Stimulated activated effector memory CD8-positive, alpha-beta T cell treated with anti-CD3 and anti-CD28 coated beads, Interleukin-12 subunit alpha, Interleukin-12 subunit beta, amount 100 ng/mL, for 72 hours (primary cell): ENCODE measurements at regions not wholly inside any gene's neighbourhood (a gene's known extent, or its start where the extent isn't known, plus 50 kb on each side); places are given as distances from the start of the nearest gene placed in this dataset.

Source experiments
- ATAC-seq: fragments of 150-1000 bp; cut with Tn5 transposase; 2 replicates; pipeline ENCODE4 v1.10.0; 2021
- DNase-seq, 2 donors: peaks; one replicate each; pipeline ENCODE4 v3.0.0; 2021 to 2022; ENCODE audit warnings: low spot score in 2 of 2
- H3K27ac Mint-ChIP-seq: one replicate; pipeline ENCODE4 v1.8.0; 2022; ENCODE audit warnings: mild to moderate bottlenecking, mixed read lengths
- H3K36me3 Mint-ChIP-seq: one replicate; pipeline ENCODE4 v1.8.0; 2022; ENCODE audit warnings: mild to moderate bottlenecking, mixed read lengths
- H3K4me1 Mint-ChIP-seq: one replicate; pipeline ENCODE4 v1.8.0; 2022; ENCODE audit warnings: mixed read lengths
- H3K4me3 Mint-ChIP-seq: one replicate; pipeline ENCODE4 v1.8.0; 2022; ENCODE audit warnings: mild to moderate bottlenecking, mixed read lengths
- H3K9me3 Mint-ChIP-seq: one replicate; pipeline ENCODE4 v1.8.0; 2022; ENCODE audit warnings: mixed read lengths

- DNase-seq, result no peak
- no peak overlapping the region for H3K27ac Mint-ChIP-seq
- no peak overlapping the region for H3K4me3 Mint-ChIP-seq
- H3K4me1 Mint-ChIP-seq, result no peaks in the 10 kb centered on the region
- no peaks in the 10 kb centered on the region for H3K36me3 Mint-ChIP-seq
- ATAC-seq, result no peak
- H3K9me3 Mint-ChIP-seq, result no peaks in the 10 kb centered on the region
These were observed 207.7 kb downstream of the ENGASE start for GRCh38 chr17:79282294-79282693.

GRCh38 chr17:79281803-79282202 lies 207.2 kb downstream of the ENGASE start:
- Mint-ChIP-seq H3K9me3 (no peaks in the 10 kb centered on the region), H3K27ac (no peak overlapping the region), H3K4me1 (no peaks in the 10 kb centered on the region), H3K4me3 (no peak overlapping the region), H3K36me3 (no peaks in the 10 kb centered on the region)
- no peak for ATAC-seq
- no peak for DNase-seq

GRCh38 chr17:79280866-79281572 lies 206.4 kb downstream of the ENGASE start:
- no peak overlapping the region for H3K27ac Mint-ChIP-seq
- H3K4me1 Mint-ChIP-seq, result no peaks in the 10 kb centered on the region
- no peak overlapping the region for H3K4me3 Mint-ChIP-seq
- DNase-seq (no peak), ATAC-seq (no peak)
- H3K36me3 Mint-ChIP-seq, result no peaks in the 10 kb centered on the region
- H3K9me3 Mint-ChIP-seq, result no peaks in the 10 kb centered on the region

GRCh38 chr17:79280010-79280409 lies 205.4 kb downstream of the ENGASE start:
- Mint-ChIP-seq H3K27ac (no peak overlapping the region), H3K9me3 (no peaks in the 10 kb centered on the region), H3K36me3 (no peaks in the 10 kb centered on the region), H3K4me1 (peaks cover 4% of the 10 kb centered on the region), H3K4me3 (no peak overlapping the region)
- ATAC-seq, result no peak
- no peak for DNase-seq

GRCh38 chr17:79279320-79279719 lies 204.7 kb downstream of the ENGASE start:
- Mint-ChIP-seq H3K9me3 (no peaks in the 10 kb centered on the region), H3K4me1 (peaks cover 6% of the 10 kb centered on the region), H3K36me3 (no peaks in the 10 kb centered on the region), H3K4me3 (no peak overlapping the region), H3K27ac (no peak overlapping the region)
- no peak for DNase-seq
- no peak for ATAC-seq

GRCh38 chr17:79276821-79277220 lies 202.2 kb downstream of the ENGASE start:
- no peaks in the 10 kb centered on the region for H3K9me3 Mint-ChIP-seq

GRCh38 chr17:79273660-79274059 lies 199.0 kb downstream of the ENGASE start:
- DNase-seq, result no peak
- H3K36me3 Mint-ChIP-seq, result peaks cover 3% of the 10 kb centered on the region
- H3K9me3 Mint-ChIP-seq, result no peaks in the 10 kb centered on the region
- H3K4me3 Mint-ChIP-seq, result no peak overlapping the region
- no peak for ATAC-seq
- no peak overlapping the region for H3K27ac Mint-ChIP-seq
- H3K4me1 Mint-ChIP-seq, result peaks cover 6% of the 10 kb centered on the region

More at GRCh38 chr17:79276821-79277220, 202.2 kb downstream of the ENGASE start:
- Mint-ChIP-seq H3K4me1 (peaks cover 6% of the 10 kb centered on the region), H3K36me3 (no peaks in the 10 kb centered on the region), H3K4me3 (no peak overlapping the region), H3K27ac (no peak overlapping the region)
- ATAC-seq (peak; percentile 12), DNase-seq (no peak)

GRCh38 chr17:79272666-79273219 lies 198.1 kb downstream of the ENGASE start:
- Mint-ChIP-seq H3K4me1 (peaks cover 6% of the 10 kb centered on the region), H3K4me3 (no peak overlapping the region), H3K36me3 (peaks cover 5% of the 10 kb centered on the region), H3K27ac (no peak overlapping the region), H3K9me3 (no peaks in the 10 kb centered on the region)
- no peak for DNase-seq
- no peak for ATAC-seq

GRCh38 chr17:79272220-79272619 lies 197.6 kb downstream of the ENGASE start:
- H3K36me3 Mint-ChIP-seq, result peaks cover 5% of the 10 kb centered on the region
- H3K4me1 Mint-ChIP-seq, result peaks cover 6% of the 10 kb centered on the region
- ATAC-seq (no peak), DNase-seq (no peak)
- H3K9me3 Mint-ChIP-seq, result no peaks in the 10 kb centered on the region
- no peak overlapping the region for H3K4me3 Mint-ChIP-seq
- H3K27ac Mint-ChIP-seq, result no peak overlapping the region

- ATAC-seq (no peak), DNase-seq (no peak)
- H3K4me1 Mint-ChIP-seq, result no peaks in the 10 kb centered on the region
- no peak overlapping the region for H3K27ac Mint-ChIP-seq
- peaks cover 5% of the 10 kb centered on the region for H3K36me3 Mint-ChIP-seq
- no peak overlapping the region for H3K4me3 Mint-ChIP-seq
- H3K9me3 Mint-ChIP-seq, result no peaks in the 10 kb centered on the region
These were observed 195.0 kb downstream of the ENGASE start for GRCh38 chr17:79269620-79270019.

GRCh38 chr17:79263191-79263590 lies 188.6 kb downstream of the ENGASE start:
- Mint-ChIP-seq H3K4me1 (no peaks in the 10 kb centered on the region), H3K9me3 (no peaks in the 10 kb centered on the region), H3K4me3 (no peak overlapping the region), H3K27ac (no peak overlapping the region), H3K36me3 (no peaks in the 10 kb centered on the region)
- DNase-seq (no peak), ATAC-seq (no peak)

- H3K9me3 Mint-ChIP-seq, result no peaks in the 10 kb centered on the region
- H3K4me1 Mint-ChIP-seq, result no peaks in the 10 kb centered on the region
- no peak overlapping the region for H3K27ac Mint-ChIP-seq
- H3K4me3 Mint-ChIP-seq, result no peak overlapping the region
- no peaks in the 10 kb centered on the region for H3K36me3 Mint-ChIP-seq
- ATAC-seq, result no peak
- DNase-seq, result no peak
These were observed 188.0 kb downstream of the ENGASE start for GRCh38 chr17:79262624-79263023.

GRCh38 chr17:79261355-79262072 lies 186.9 kb downstream of the ENGASE start:
- no peak for ATAC-seq
- Mint-ChIP-seq H3K9me3 (no peaks in the 10 kb centered on the region), H3K4me1 (no peaks in the 10 kb centered on the region), H3K36me3 (no peaks in the 10 kb centered on the region), H3K27ac (no peak overlapping the region), H3K4me3 (no peak overlapping the region)
- DNase-seq, result no peak

GRCh38 chr17:79258843-79259242 lies 184.2 kb downstream of the ENGASE start:
- no peak overlapping the region for H3K4me3 Mint-ChIP-seq

GRCh38 chr17:79258041-79258440 lies 183.4 kb downstream of the ENGASE start:
- ATAC-seq, result no peak
- no peaks in the 10 kb centered on the region for H3K4me1 Mint-ChIP-seq
- no peak overlapping the region for H3K4me3 Mint-ChIP-seq
- no peaks in the 10 kb centered on the region for H3K9me3 Mint-ChIP-seq
- H3K27ac Mint-ChIP-seq, result no peak overlapping the region
- DNase-seq, result no peak
- H3K36me3 Mint-ChIP-seq, result no peaks in the 10 kb centered on the region

More at GRCh38 chr17:79258843-79259242, 184.2 kb downstream of the ENGASE start:
- no peak overlapping the region for H3K27ac Mint-ChIP-seq
- no peaks in the 10 kb centered on the region for H3K4me1 Mint-ChIP-seq
- DNase-seq (no peak), ATAC-seq (no peak)
- H3K36me3 Mint-ChIP-seq, result no peaks in the 10 kb centered on the region
- no peaks in the 10 kb centered on the region for H3K9me3 Mint-ChIP-seq
